NB4 (cell line): ENCODE measurements at regions not wholly inside any gene's neighbourhood (a gene's known extent, or its start where the extent isn't known, plus 50 kb on each side); places are given as distances from the start of the nearest gene placed in this dataset.
"Not testable (repeated sequence)": the region's sequence is repeated elsewhere in the genome, so short reads cannot be mapped to it uniquely, and the experiment has no call there.

ENCODE experiments used
- CTCF ChIP-seq: IDR thresholded peaks from one replicate; pipeline ENCODE4 v1.5.1; 2012; ENCODE audit warnings: low read depth, low read length
- POLR2A ChIP-seq: IDR thresholded peaks from 2 replicates; pipeline ENCODE4 v1.6.1; 2011; ENCODE audit warnings: mild to moderate bottlenecking; ENCODE audit not compliant: insufficient read length; ENCODE audit errors: extremely low read depth

DNA sequence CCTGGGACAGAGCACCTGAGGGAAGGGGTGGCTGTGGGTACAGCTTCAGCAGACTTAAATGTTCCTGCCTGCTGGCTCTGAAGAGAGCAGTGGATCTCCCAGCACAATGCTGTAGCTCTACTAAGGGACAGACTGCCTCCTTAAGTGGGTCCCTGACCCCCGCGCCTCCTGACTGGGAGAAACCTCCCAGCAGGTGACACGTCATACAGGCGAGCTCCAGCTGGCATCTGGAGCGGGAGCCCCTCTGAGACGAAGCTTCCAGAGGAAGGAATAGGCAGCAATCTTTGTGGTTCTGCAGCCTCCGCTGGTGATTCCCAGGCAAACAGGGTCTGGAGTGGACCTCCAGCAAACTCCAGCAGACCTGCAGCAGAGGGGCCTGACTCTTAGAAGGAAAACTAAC, 944.9 kb downstream of the CDH8 start:
- TF ChIP-seq CTCF, POLR2A: not testable (repeated sequence)
